ENCODE measurements at regions not wholly inside any gene's neighbourhood (a gene's known extent, or its start where the extent isn't known, plus 50 kb on each side); places are given as distances from the start of the nearest gene placed in this dataset.
A peak's percentile ranks its signal among the peaks of the same experiment; 100 is the strongest.

DNA sequence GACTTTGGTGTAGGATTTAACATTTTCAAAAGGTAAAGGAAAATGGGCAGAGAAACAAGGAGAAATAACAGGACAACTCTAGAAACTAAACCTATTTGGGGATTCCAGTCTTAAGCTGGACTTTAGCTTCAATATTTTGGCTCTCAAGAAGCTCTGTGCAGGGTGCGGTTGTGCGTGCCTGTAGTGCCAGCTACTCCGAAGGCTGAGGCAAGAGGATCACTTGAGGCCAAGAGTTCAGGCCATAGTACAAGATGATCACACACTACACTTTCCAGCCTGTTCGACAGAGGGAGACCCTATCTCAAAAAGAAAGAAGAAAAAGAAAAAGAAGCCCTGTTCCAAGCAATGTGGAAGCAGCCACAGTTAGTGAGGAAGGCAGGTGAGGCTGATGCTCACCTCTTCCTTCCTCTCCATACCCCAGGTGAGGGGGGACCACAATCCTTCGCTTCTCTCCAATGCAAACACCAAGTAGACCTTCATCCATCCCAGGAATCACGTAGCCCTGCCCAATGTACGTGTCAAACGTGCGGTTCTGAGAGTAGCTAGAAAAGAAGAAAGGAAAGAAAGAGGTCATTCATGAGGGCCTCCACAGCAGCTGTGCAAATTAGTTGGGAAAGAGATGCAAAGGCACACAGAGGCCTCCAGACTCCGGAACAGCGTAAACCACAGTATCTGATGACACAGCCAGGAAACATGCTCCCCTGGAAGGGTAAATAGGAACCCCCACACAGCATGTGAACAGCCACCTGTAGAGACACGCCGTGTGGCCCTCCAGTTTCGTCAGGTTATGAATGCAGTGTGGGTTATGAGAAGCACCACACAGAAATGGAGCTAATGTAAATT lies 126.5 kb upstream of the VOPP1 start (continued):
- TF ChIP-seq, protein P1, sequence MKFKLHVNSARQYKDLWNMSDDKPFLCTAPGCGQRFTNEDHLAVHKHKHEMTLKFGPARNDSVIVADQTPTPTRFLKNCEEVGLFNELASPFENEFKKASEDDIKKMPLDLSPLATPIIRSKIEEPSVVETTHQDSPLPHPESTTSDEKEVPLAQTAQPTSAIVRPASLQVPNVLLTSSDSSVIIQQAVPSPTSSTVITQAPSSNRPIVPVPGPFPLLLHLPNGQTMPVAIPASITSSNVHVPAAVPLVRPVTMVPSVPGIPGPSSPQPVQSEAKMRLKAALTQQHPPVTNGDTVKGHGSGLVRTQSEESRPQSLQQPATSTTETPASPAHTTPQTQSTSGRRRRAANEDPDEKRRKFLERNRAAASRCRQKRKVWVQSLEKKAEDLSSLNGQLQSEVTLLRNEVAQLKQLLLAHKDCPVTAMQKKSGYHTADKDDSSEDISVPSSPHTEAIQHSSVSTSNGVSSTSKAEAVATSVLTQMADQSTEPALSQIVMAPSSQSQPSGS (CRISPR knock-in tag; IDR thresholded peaks at IDR 0.05): peak; percentile 49
- TF ChIP-seq DPF2 (CRISPR knock-in tag; IDR thresholded peaks at IDR 0.05; ENCODE audit: borderline replicate concordance, low read depth): 0 out of 2 replicates have a peak, but pooled peaks have one; percentile 21
- TF ChIP-seq ZFP36L1 (CRISPR knock-in tag; IDR thresholded peaks at IDR 0.05): 0 out of 2 replicates have a peak, but pooled peaks have one; percentile 58
- peak; percentile 11; the same call in 1 of the 2 replicates for TF ChIP-seq KDM1A (CRISPR knock-in tag; IDR thresholded peaks at IDR 0.05)
- TF ChIP-seq, protein P2, sequence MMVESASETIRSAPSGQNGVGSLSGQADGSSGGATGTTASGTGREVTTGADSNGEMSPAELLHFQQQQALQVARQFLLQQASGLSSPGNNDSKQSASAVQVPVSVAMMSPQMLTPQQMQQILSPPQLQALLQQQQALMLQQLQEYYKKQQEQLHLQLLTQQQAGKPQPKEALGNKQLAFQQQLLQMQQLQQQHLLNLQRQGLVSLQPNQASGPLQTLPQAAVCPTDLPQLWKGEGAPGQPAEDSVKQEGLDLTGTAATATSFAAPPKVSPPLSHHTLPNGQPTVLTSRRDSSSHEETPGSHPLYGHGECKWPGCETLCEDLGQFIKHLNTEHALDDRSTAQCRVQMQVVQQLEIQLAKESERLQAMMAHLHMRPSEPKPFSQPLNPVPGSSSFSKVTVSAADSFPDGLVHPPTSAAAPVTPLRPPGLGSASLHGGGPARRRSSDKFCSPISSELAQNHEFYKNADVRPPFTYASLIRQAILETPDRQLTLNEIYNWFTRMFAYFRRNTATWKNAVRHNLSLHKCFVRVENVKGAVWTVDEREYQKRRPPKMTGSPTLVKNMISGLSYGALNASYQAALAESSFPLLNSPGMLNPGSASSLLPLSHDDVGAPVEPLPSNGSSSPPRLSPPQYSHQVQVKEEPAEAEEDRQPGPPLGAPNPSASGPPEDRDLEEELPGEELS (CRISPR knock-in tag; IDR thresholded peaks at IDR 0.05): peak; percentile 92
- TF ChIP-seq FOSL2 (CRISPR knock-in tag; IDR thresholded peaks at IDR 0.05): peak; percentile 96
- TF ChIP-seq GATAD2A (CRISPR knock-in tag; IDR thresholded peaks at IDR 0.05): peak; percentile 90
- TF ChIP-seq, protein P3, sequence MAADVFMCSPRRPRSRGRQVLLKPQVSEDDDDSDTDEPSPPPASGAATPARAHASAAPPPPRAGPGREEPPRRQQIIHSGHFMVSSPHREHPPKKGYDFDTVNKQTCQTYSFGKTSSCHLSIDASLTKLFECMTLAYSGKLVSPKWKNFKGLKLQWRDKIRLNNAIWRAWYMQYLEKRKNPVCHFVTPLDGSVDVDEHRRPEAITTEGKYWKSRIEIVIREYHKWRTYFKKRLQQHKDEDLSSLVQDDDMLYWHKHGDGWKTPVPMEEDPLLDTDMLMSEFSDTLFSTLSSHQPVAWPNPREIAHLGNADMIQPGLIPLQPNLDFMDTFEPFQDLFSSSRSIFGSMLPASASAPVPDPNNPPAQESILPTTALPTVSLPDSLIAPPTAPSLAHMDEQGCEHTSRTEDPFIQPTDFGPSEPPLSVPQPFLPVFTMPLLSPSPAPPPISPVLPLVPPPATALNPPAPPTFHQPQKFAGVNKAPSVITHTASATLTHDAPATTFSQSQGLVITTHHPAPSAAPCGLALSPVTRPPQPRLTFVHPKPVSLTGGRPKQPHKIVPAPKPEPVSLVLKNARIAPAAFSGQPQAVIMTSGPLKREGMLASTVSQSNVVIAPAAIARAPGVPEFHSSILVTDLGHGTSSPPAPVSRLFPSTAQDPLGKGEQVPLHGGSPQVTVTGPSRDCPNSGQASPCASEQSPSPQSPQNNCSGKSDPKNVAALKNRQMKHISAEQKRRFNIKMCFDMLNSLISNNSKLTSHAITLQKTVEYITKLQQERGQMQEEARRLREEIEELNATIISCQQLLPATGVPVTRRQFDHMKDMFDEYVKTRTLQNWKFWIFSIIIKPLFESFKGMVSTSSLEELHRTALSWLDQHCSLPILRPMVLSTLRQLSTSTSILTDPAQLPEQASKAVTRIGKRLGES (CRISPR knock-in tag; IDR thresholded peaks at IDR 0.05; ENCODE audit: borderline replicate concordance): 0 out of 2 replicates have a peak, but pooled peaks have one; percentile 42
- TF ChIP-seq, protein P4, sequence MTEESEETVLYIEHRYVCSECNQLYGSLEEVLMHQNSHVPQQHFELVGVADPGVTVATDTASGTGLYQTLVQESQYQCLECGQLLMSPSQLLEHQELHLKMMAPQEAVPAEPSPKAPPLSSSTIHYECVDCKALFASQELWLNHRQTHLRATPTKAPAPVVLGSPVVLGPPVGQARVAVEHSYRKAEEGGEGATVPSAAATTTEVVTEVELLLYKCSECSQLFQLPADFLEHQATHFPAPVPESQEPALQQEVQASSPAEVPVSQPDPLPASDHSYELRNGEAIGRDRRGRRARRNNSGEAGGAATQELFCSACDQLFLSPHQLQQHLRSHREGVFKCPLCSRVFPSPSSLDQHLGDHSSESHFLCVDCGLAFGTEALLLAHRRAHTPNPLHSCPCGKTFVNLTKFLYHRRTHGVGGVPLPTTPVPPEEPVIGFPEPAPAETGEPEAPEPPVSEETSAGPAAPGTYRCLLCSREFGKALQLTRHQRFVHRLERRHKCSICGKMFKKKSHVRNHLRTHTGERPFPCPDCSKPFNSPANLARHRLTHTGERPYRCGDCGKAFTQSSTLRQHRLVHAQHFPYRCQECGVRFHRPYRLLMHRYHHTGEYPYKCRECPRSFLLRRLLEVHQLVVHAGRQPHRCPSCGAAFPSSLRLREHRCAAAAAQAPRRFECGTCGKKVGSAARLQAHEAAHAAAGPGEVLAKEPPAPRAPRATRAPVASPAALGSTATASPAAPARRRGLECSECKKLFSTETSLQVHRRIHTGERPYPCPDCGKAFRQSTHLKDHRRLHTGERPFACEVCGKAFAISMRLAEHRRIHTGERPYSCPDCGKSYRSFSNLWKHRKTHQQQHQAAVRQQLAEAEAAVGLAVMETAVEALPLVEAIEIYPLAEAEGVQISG (CRISPR knock-in tag; IDR thresholded peaks at IDR 0.05): peak; percentile 77
- peak; percentile 91 for TF ChIP-seq POGZ (CRISPR knock-in tag; IDR thresholded peaks at IDR 0.05)
- peak; percentile 93 for TF ChIP-seq ELF3 (CRISPR knock-in tag; IDR thresholded peaks at IDR 0.05)
- peak; percentile 83 for TF ChIP-seq ZNF292 (CRISPR knock-in tag; IDR thresholded peaks at IDR 0.05; ENCODE audit: borderline replicate concordance, low read depth)
